SK-N-MC (cell line): ENCODE measurements at regions not wholly inside any gene's neighbourhood (a gene's known extent, or its start where the extent isn't known, plus 50 kb on each side); places are given as distances from the start of the nearest gene placed in this dataset.

ENCODE experiments used
- EZH2 ChIP-seq: fragments of 200-600 bp; sonication (generic); IDR thresholded peaks from one replicate; pipeline ENCODE4 v1.6.1; 2017; ENCODE audit warnings: antibody characterized with exemption
- FOXP2 ChIP-seq: optimal IDR thresholded peaks from 2 replicates; pipeline ENCODE3; 2011; ENCODE audit warnings: mild to moderate bottlenecking, moderate library complexity; ENCODE audit not compliant: insufficient read depth; ENCODE audit errors: extremely low read length, control extremely low read depth
- POLR2AphosphoS5 ChIP-seq: IDR thresholded peaks from 2 replicates; pipeline ENCODE4 v1.6.1; 2012; ENCODE audit warnings: mild to moderate bottlenecking, low read depth, low read length, borderline replicate concordance

DNA sequence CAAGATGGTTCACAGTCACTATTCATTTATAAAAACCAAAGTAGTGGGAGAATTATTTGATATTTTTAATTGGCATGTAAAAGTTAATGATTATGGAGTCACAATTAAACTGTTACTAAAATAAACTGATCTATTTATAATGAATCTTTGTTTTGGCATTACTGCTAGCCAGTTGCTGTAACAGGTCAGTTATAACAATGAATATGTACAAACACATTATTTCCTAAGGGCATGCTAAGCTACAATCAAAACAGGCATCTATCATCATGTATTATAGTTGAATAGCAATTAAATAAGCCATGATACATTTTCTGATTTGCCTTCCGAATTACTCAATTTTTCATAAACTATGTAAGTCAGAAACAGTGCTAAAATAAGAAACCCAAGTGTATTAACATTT, 518.3 kb downstream of the SLC16A7 start:
- TF ChIP-seq POLR2AphosphoS5, result no peak
- no peak for TF ChIP-seq EZH2
- TF ChIP-seq FOXP2, result no peak
